ENCODE measurements at regions not wholly inside any gene's neighbourhood (a gene's known extent, or its start where the extent isn't known, plus 50 kb on each side); places are given as distances from the start of the nearest gene placed in this dataset.

DNA sequence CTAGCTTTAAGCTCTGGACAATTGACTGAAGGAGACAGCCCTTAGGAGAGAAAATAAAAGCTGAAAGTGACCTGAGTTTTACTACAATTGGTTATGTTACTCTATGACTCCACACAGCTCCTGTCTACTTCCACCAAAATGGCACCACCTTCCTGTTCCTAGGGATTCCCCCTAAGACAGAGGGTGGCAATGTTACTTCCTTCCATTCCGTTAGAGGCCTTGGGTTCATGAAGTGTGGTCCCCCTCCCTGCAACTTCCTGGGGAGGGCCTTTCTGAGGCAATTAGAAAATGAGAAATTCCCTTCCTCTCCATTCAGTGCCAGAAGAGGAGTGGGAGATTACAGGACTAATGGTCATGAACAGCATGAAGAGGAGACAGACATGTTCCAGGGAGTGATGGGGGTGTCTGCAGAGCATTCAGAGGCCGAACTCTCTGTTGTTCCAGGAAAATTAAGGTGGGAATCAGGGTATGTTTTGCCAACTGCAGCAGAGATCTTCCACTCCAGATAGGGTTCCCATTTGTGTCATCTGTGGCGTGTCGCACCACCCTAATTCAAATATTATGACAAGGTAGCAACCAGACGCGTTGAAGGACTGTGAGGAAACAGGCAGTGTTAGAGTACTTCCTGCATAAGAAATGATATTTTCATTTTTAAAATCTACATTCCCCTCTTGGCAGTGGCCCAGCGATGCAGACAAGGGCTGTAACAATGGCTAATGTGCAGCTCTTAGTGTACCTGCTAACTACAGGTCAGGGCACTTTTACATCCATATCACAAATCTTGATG is 53.1 kb upstream of the TRIM67 start:
- DNase-seq (ENCODE audit: low read depth), result no peak
- TF ChIP-seq, protein P1, sequence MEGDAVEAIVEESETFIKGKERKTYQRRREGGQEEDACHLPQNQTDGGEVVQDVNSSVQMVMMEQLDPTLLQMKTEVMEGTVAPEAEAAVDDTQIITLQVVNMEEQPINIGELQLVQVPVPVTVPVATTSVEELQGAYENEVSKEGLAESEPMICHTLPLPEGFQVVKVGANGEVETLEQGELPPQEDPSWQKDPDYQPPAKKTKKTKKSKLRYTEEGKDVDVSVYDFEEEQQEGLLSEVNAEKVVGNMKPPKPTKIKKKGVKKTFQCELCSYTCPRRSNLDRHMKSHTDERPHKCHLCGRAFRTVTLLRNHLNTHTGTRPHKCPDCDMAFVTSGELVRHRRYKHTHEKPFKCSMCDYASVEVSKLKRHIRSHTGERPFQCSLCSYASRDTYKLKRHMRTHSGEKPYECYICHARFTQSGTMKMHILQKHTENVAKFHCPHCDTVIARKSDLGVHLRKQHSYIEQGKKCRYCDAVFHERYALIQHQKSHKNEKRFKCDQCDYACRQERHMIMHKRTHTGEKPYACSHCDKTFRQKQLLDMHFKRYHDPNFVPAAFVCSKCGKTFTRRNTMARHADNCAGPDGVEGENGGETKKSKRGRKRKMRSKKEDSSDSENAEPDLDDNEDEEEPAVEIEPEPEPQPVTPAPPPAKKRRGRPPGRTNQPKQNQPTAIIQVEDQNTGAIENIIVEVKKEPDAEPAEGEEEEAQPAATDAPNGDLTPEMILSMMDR (IDR thresholded peaks at IDR 0.05; ENCODE audit: insufficient read depth, low read depth, low read length), result no peak
- H3K4me3 ChIP-seq (ENCODE audit: low read depth, low read length), result no peak overlapping the region

- H3K4me3 ChIP-seq (ENCODE audit: low read depth, low read length), result no peak overlapping the region
- DNase-seq (ENCODE audit: low read depth), result no peak
- TF ChIP-seq, protein P1 (IDR thresholded peaks at IDR 0.05; ENCODE audit: insufficient read depth, low read depth, low read length), result no peak
Observed at GRCh38 chr1:231107600-231108326, 54.1 kb upstream of the TRIM67 start.

GRCh38 chr1:231107151-231107550 is 54.7 kb upstream of the TRIM67 start:
- no peak overlapping the region for H3K4me3 ChIP-seq (ENCODE audit: low read depth, low read length)
- TF ChIP-seq, protein P1 (IDR thresholded peaks at IDR 0.05; ENCODE audit: insufficient read depth, low read depth, low read length), result no peak

DNA sequence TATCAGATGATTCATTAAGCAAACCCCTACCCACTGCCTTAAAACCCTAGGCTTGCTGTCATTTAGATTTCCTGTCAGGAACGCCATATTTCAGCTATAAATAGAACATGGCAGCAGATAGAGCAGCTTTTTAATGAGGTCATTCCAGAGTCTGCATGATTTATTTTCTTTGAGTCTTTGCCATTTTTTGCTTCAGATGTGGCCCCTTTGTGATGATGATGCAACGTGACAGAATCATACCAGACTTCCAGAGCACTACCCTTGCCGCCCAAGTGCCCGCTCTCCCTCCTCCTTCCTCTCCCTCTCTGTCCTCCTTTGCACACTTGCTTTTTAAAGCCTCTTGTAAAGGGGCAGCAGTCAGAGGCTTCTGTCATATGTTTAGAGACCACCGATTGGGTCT is 55.5 kb upstream of the TRIM67 start:
- TF ChIP-seq, protein P1 (IDR thresholded peaks at IDR 0.05; ENCODE audit: insufficient read depth, low read depth, low read length), result no peak
- H3K4me3 ChIP-seq (ENCODE audit: low read depth, low read length), result no peak overlapping the region
- peak; percentile 48 for DNase-seq (ENCODE audit: low read depth)

More at GRCh38 chr1:231107151-231107550, 54.7 kb upstream of the TRIM67 start:
- no peak for DNase-seq (ENCODE audit: low read depth)

DNA sequence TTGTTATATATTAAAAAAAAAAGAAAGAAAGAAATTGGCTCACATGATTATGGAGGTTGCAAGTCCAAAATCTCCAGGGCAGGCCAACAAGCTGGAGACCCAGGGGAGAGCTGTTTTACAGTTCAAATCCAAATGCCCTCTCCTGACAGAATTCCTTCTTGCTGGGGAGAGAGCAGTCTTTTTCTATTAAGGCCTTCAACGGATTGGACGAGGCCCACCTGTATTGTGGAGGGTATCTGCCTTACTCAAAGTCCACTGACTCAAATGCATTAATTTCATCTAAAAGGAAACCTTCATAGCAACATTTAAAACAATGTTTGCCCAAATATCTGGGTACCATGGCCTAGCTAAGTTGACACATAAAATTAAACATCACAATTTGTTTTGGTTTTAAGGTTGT is 56.9 kb upstream of the TRIM67 start:
- no peak for DNase-seq (ENCODE audit: low read depth)
- TF ChIP-seq, protein P1 (IDR thresholded peaks at IDR 0.05; ENCODE audit: insufficient read depth, low read depth, low read length), result no peak
- no peak overlapping the region for H3K4me3 ChIP-seq (ENCODE audit: low read depth, low read length)

GRCh38 chr1:231103961-231104360 is 57.9 kb upstream of the TRIM67 start:
- DNase-seq (ENCODE audit: low read depth), result no peak
- no peak overlapping the region for H3K4me3 ChIP-seq (ENCODE audit: low read depth, low read length)
- TF ChIP-seq, protein P1 (IDR thresholded peaks at IDR 0.05; ENCODE audit: insufficient read depth, low read depth, low read length), result no peak

All from fibroblast of villous mesenchyme (primary cell).